ENCODE measurements at regions not wholly inside any gene's neighbourhood (a gene's known extent, or its start where the extent isn't known, plus 50 kb on each side); places are given as distances from the start of the nearest gene placed in this dataset.

DNA sequence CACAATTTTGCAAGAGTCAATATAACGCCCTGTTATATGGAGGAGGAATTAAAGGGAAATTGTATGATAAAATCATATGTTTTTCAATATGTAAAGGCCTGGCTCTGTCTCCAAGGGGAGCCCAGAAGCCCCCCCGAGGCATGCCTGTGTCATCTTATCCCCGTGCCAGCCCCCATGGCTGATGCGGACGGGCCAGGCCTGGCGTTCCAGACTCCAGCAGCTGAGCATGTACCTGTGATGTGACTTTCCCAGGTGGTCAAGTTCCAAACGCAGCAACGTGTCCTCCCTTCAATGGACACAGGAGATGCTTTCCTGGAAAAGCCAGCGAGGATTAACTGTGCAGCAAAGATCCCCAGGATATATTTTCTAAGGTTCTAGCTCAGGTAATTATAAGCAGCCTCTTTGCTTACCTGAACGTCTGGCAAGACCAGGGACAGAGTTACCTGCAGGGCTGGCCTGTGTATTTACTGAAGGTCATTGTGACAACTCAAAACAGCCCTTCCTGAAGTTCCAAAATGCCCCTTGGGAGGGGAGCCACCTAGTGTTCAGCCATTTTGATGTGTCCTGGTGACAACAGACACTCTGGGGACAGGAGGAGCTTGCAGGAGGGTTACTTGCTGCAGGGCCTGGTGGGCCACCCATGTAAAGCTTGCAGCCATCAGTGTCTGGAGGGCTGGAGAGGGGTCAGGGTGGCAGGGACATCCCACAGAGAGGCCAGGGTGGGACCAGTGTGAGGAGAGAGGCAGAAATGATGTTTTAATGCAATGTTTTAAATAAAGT, 53.3 kb upstream of the RNU6ATAC start:
- DNase-seq (ENCODE audit: low read depth in 1 of 2, low spot score in 2 of 2), result no peak
- WGBS, 2 experiments (ENCODE audit: extremely low coverage in 1 of 2, insufficient coverage in 1 of 2, insufficient read length in 1 of 2, insufficient replicate concordance in 2 of 2, low coverage in 1 of 2, low lambda C conversion rate in 2 of 2, missing lambda C conversion rate in 1 of 2), result 83% methylated on average over 10 of the region's 10 CpGs; no CpG with 5 or more reads in 1 of the 2 experiments
- TF ChIP-seq TBP (IDR thresholded peaks at IDR 0.05; ENCODE audit: low read depth, low read length) (no peak), GTF2F1 (IDR thresholded peaks at IDR 0.05; ENCODE audit: borderline replicate concordance, low read depth, low read length) (no peak), RAD21 (IDR thresholded peaks at IDR 0.05 in 1 of 2, conservative IDR thresholded peaks at IDR 0.05 in 1 of 2; ENCODE audit: low read depth in 2 of 2, low read length in 2 of 2) (peak; percentile 28 to 51; a peak in 3 of 4 replicates), RFX5 (IDR thresholded peaks at IDR 0.05; ENCODE audit: borderline replicate concordance, low read depth, low read length) (no peak), HDAC2 (IDR thresholded peaks at IDR 0.05; ENCODE audit: borderline replicate concordance in 1 of 2, low read depth in 2 of 2, low read length in 2 of 2) (no peak), SP4 (IDR thresholded peaks at IDR 0.05; ENCODE audit: low read length) (no peak), JUN (IDR thresholded peaks at IDR 0.05; ENCODE audit: low read depth, low read length) (no peak), SAP30 (IDR thresholded peaks at IDR 0.05; ENCODE audit: insufficient read depth, insufficient replicate concordance, low read length) (no peak)
- TF ChIP-seq, protein P1, sequence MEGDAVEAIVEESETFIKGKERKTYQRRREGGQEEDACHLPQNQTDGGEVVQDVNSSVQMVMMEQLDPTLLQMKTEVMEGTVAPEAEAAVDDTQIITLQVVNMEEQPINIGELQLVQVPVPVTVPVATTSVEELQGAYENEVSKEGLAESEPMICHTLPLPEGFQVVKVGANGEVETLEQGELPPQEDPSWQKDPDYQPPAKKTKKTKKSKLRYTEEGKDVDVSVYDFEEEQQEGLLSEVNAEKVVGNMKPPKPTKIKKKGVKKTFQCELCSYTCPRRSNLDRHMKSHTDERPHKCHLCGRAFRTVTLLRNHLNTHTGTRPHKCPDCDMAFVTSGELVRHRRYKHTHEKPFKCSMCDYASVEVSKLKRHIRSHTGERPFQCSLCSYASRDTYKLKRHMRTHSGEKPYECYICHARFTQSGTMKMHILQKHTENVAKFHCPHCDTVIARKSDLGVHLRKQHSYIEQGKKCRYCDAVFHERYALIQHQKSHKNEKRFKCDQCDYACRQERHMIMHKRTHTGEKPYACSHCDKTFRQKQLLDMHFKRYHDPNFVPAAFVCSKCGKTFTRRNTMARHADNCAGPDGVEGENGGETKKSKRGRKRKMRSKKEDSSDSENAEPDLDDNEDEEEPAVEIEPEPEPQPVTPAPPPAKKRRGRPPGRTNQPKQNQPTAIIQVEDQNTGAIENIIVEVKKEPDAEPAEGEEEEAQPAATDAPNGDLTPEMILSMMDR (IDR thresholded peaks at IDR 0.05; ENCODE audit: control extremely low read depth in 1 of 3, insufficient read depth in 1 of 3, low read depth in 1 of 3, low read length in 3 of 3), result peak in 2 of 3 experiments; percentile 24 to 27; a peak in 3 of 4 replicates

More for the DNA sequence above, 53.3 kb upstream of the RNU6ATAC start:
- no peak overlapping the region for H3K4me3 ChIP-seq (ENCODE audit: extremely low read depth in 1 of 4, insufficient read depth in 2 of 4, low read depth in 3 of 4, low read length in 4 of 4)
- FAIRE-seq, result no peak
- no peak overlapping the region for H2BK5ac ChIP-seq (ENCODE audit: low read depth, low read length)
- no peak overlapping the region for H4K91ac ChIP-seq (replicated peaks; ENCODE audit: insufficient read length, low read length)
- H2BK12ac ChIP-seq (ENCODE audit: low read depth, low read length), result no peak overlapping the region
- H3K36me3 ChIP-seq (ENCODE audit: control insufficient read depth in 2 of 4, insufficient read depth in 4 of 4, low read length in 3 of 4), result no peaks in the 10 kb centered on the region
- no peaks in the 10 kb centered on the region for H3K23me2 ChIP-seq (ENCODE audit: low read depth, low read length)
- H3K56ac ChIP-seq (replicated peaks; ENCODE audit: insufficient read length, low read depth, low read length), result no peak overlapping the region
- H4K5ac ChIP-seq (ENCODE audit: insufficient read length, low read depth, low read length), result no peak overlapping the region
- no peak overlapping the region for H3K27ac ChIP-seq (ENCODE audit: low read depth, low read length)
- H3K27me3 ChIP-seq (replicated peaks in 1 of 4; ENCODE audit: control insufficient read depth in 3 of 4, extremely low read depth in 1 of 4, insufficient read depth in 3 of 4, low read length in 3 of 4), result no peaks in the 10 kb centered on the region
- no peak overlapping the region for H2AK5ac ChIP-seq (ENCODE audit: low read depth, low read length)
- ChIA-PET POLR2A (ENCODE audit: partially characterized antibody) (interaction anchor here (0.9 kb wide), 1 partner anchor 9 kb away, joined by 3 read pairs; no protein-coding TSS in a partner anchor), CTCF (ENCODE audit: partially characterized antibody) (interaction anchor here (0.7 to 2.7 kb wide), 14 partner anchors 8 to 225 kb away, joined by 3 to 16 read pairs (median 4); no protein-coding TSS in a partner anchor)
- no peaks in the 10 kb centered on the region for H4K20me1 ChIP-seq (replicated peaks in 1 of 2; ENCODE audit: control insufficient read depth in 1 of 2, insufficient read depth in 2 of 2, low read length in 2 of 2)
- no peak overlapping the region for H2BK20ac ChIP-seq (ENCODE audit: low read length)
- H3K9me3 ChIP-seq (ENCODE audit: insufficient read depth in 2 of 2, low read depth in 1 of 2, low read length in 1 of 2), result no peaks in the 10 kb centered on the region
- H3K79me2 ChIP-seq (ENCODE audit: control insufficient read depth in 1 of 2, insufficient read depth in 2 of 2, low read length in 2 of 2), result no peaks in the 10 kb centered on the region
- H2BK15ac ChIP-seq (ENCODE audit: low read length), result no peak overlapping the region
- H2BK120ac ChIP-seq (replicated peaks; ENCODE audit: low read depth, low read length), result no peak overlapping the region
- no peak overlapping the region for H3K4me2 ChIP-seq (ENCODE audit: insufficient read depth in 1 of 2, low read depth in 2 of 2, low read length in 2 of 2)
- H3K4me1 ChIP-seq (replicated peaks in 1 of 4; ENCODE audit: control insufficient read depth in 3 of 4, insufficient read depth in 4 of 4, low read length in 3 of 4), result no peaks in the 10 kb centered on the region; a peak in 1 of 7 replicates
- no peak overlapping the region for H3K4ac ChIP-seq (replicated peaks; ENCODE audit: insufficient read length, low read depth, low read length)
- H3K9ac ChIP-seq (replicated peaks in 1 of 4; ENCODE audit: extremely low read depth in 1 of 4, low read depth in 3 of 4, low read length in 3 of 4), result no peak overlapping the region
- H3K18ac ChIP-seq (ENCODE audit: extremely low read depth, low read length), result no peak overlapping the region
- no peak overlapping the region for H4K8ac ChIP-seq (ENCODE audit: extremely low read depth, insufficient read depth, low read length)
- H3K14ac ChIP-seq (ENCODE audit: insufficient read length), result no peak overlapping the region
- no peak overlapping the region for H2AFZ ChIP-seq (ENCODE audit: low read length)
- no peaks in the 10 kb centered on the region for H3K79me1 ChIP-seq (ENCODE audit: low read depth, low read length)
- no peak overlapping the region for H3K23ac ChIP-seq (ENCODE audit: insufficient read length)
